ENCODE measurements at regions not wholly inside any gene's neighbourhood (a gene's known extent, or its start where the extent isn't known, plus 50 kb on each side); places are given as distances from the start of the nearest gene placed in this dataset.

GRCh38 chr5:56492812-56493211, 259.7 kb upstream of the ANKRD55 start:
- Histone ChIP-seq H2AFZ (ENCODE audit: low read length) (no peak overlapping the region), H4K20me1 (ENCODE audit: insufficient read depth, low read length) (no peaks in the 10 kb centered on the region), H3K9ac (ENCODE audit: insufficient read depth, low read depth, low read length) (no peak overlapping the region), H3K36me3 (replicated peaks in 1 of 2; ENCODE audit: control insufficient read depth in 1 of 2, insufficient read depth in 2 of 2, low read length in 2 of 2) (no peaks in the 10 kb centered on the region), H3K4me1 (ENCODE audit: insufficient read depth, low read length) (peaks cover 40% of the 10 kb centered on the region), H3K27me3 (ENCODE audit: control insufficient read depth in 1 of 2, insufficient read depth in 2 of 2, low read length in 2 of 2) (no peaks in the 10 kb centered on the region), H3K9me3 (ENCODE audit: low read length) (no peaks in the 10 kb centered on the region), H3K4me2 (ENCODE audit: low read depth, low read length) (no peak overlapping the region), H3K27ac (ENCODE audit: extremely low read length, insufficient read depth, low read length) (no peak overlapping the region), H3K4me3 (replicated peaks in 1 of 3; ENCODE audit: insufficient read depth in 1 of 3, low read depth in 2 of 3, low read length in 3 of 3) (no peak overlapping the region), H3K79me2 (ENCODE audit: insufficient read depth, low read length) (no peaks in the 10 kb centered on the region)
- POLR2A ChIA-PET, result no interaction called here
- DNase-seq (ENCODE audit: low spot score), result no peak
- BruUV-seq (replicated peaks), result no TSS peak
- WGBS (ENCODE audit: low lambda C conversion rate), result 64% methylated on average over 4 of the region's 5 CpGs
- no peak for FAIRE-seq
- no peak for ATAC-seq
- intact Hi-C loops (cut with micrococcal nuclease; ENCODE audit: unreplicated experiment), result no loop called here
- in situ Hi-C loops (cut with HindIII; ENCODE audit: extremely low pct_ligation_motif_present, low pct_unique_long_range_greater_than_20kb), result loop anchor here (25.0 kb wide), 1 partner anchor 344 kb away; no protein-coding TSS in a partner anchor
- CTCF ChIA-PET (ENCODE audit: low intra/inter-chr PET ratio, low total read pairs), result no interaction called here
- TF ChIP-seq RBFOX2 (IDR thresholded peaks at IDR 0.05; ENCODE audit: low read depth, low read length) (no peak), SMYD3 (CRISPR knock-in tag; IDR thresholded peaks at IDR 0.05) (no peak), BRF2 (CRISPR knock-in tag; IDR thresholded peaks at IDR 0.05) (no peak), ZNF839 (CRISPR knock-in tag; IDR thresholded peaks at IDR 0.05; ENCODE audit: borderline replicate concordance) (no peak), RNF219 (CRISPR knock-in tag; IDR thresholded peaks at IDR 0.05) (no peak), TEAD2 (CRISPR knock-in tag; IDR thresholded peaks at IDR 0.05) (no peak), SAP130 (CRISPR knock-in tag; IDR thresholded peaks at IDR 0.05; ENCODE audit: low read depth) (no peak), MAZ (IDR thresholded peaks at IDR 0.05; ENCODE audit: borderline replicate concordance, low read depth, low read length) (no peak), MAZ (CRISPR knock-in tag; IDR thresholded peaks at IDR 0.05; ENCODE audit: low read depth) (no peak), ZNF589 (CRISPR knock-in tag; conservative IDR thresholded peaks at IDR 0.05) (no peak), PRMT3 (CRISPR knock-in tag; IDR thresholded peaks at IDR 0.05; ENCODE audit: borderline replicate concordance, low read depth) (no peak), ZSCAN22 (CRISPR knock-in tag; IDR thresholded peaks at IDR 0.05) (no peak), ZNF33B (CRISPR knock-in tag; IDR thresholded peaks at IDR 0.05) (no peak)
- TF ChIP-seq, protein P1, sequence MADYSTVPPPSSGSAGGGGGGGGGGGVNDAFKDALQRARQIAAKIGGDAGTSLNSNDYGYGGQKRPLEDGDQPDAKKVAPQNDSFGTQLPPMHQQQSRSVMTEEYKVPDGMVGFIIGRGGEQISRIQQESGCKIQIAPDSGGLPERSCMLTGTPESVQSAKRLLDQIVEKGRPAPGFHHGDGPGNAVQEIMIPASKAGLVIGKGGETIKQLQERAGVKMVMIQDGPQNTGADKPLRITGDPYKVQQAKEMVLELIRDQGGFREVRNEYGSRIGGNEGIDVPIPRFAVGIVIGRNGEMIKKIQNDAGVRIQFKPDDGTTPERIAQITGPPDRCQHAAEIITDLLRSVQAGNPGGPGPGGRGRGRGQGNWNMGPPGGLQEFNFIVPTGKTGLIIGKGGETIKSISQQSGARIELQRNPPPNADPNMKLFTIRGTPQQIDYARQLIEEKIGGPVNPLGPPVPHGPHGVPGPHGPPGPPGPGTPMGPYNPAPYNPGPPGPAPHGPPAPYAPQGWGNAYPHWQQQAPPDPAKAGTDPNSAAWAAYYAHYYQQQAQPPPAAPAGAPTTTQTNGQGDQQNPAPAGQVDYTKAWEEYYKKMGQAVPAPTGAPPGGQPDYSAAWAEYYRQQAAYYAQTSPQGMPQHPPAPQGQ (CRISPR knock-in tag; IDR thresholded peaks at IDR 0.05; ENCODE audit: borderline replicate concordance), result no peak
- TF ChIP-seq, protein P2, sequence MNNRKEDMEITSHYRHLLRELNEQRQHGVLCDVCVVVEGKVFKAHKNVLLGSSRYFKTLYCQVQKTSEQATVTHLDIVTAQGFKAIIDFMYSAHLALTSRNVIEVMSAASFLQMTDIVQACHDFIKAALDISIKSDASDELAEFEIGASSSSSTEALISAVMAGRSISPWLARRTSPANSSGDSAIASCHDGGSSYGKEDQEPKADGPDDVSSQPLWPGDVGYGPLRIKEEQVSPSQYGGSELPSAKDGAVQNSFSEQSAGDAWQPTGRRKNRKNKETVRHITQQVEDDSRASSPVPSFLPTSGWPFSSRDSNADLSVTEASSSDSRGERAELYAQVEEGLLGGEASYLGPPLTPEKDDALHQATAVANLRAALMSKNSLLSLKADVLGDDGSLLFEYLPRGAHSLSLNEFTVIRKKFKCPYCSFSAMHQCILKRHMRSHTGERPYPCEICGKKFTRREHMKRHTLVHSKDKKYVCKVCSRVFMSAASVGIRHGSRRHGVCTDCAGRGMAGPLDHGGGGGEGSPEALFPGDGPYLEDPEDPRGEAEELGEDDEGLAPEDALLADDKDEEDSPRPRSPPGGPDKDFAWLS (CRISPR knock-in tag; IDR thresholded peaks at IDR 0.05; ENCODE audit: borderline replicate concordance), result no peak

Data from HepG2 (cell line).